ENCODE measurements at regions not wholly inside any gene's neighbourhood (a gene's known extent, or its start where the extent isn't known, plus 50 kb on each side); places are given as distances from the start of the nearest gene placed in this dataset.

- no peak for DNase-seq (ENCODE audit: low read depth, low spot score)
- H3K4me1 ChIP-seq (ENCODE audit: control insufficient read depth, insufficient read depth, low read length): no peaks in the 10 kb centered on the region
- H3K9me3 ChIP-seq (ENCODE audit: control insufficient read depth, insufficient read depth, low read length): no peaks in the 10 kb centered on the region
- WGBS (ENCODE audit: insufficient coverage, insufficient read length): no CpG with 5 or more reads among the region's 4 CpGs
- H3K27me3 ChIP-seq (ENCODE audit: control insufficient read depth, insufficient read depth, low read length): no peaks in the 10 kb centered on the region
- H3K4me3 ChIP-seq (ENCODE audit: low read length): no peak overlapping the region
- no peaks in the 10 kb centered on the region for H3K36me3 ChIP-seq (ENCODE audit: control insufficient read depth, insufficient read depth, low read length)
- no peak overlapping the region for H3K27ac ChIP-seq (ENCODE audit: low read length)
These were observed 821.0 kb upstream of the GRAMD2B start for GRCh38 chr5:125602184-125602583.

- Histone ChIP-seq H3K4me1 (ENCODE audit: control insufficient read depth, insufficient read depth, low read length) (no peaks in the 10 kb centered on the region), H3K27ac (ENCODE audit: low read length) (no peak overlapping the region), H3K36me3 (ENCODE audit: control insufficient read depth, insufficient read depth, low read length) (no peaks in the 10 kb centered on the region), H3K27me3 (ENCODE audit: control insufficient read depth, insufficient read depth, low read length) (no peaks in the 10 kb centered on the region), H3K9me3 (ENCODE audit: control insufficient read depth, insufficient read depth, low read length) (no peaks in the 10 kb centered on the region), H3K4me3 (ENCODE audit: low read length) (no peak overlapping the region)
- DNase-seq (ENCODE audit: low read depth, low spot score): no peak
- 100% methylated on average over 1 of the region's 3 CpGs for WGBS (ENCODE audit: insufficient coverage, insufficient read length)
These were observed 819.9 kb upstream of the GRAMD2B start for GRCh38 chr5:125603321-125603720.

GRCh38 chr5:125604104-125604503 is 819.1 kb upstream of the GRAMD2B start:
- no peaks in the 10 kb centered on the region for H3K27me3 ChIP-seq (ENCODE audit: control insufficient read depth, insufficient read depth, low read length)
- H3K4me3 ChIP-seq (ENCODE audit: low read length): no peak overlapping the region
- no peaks in the 10 kb centered on the region for H3K9me3 ChIP-seq (ENCODE audit: control insufficient read depth, insufficient read depth, low read length)
- WGBS (ENCODE audit: insufficient coverage, insufficient read length): no CpG with 5 or more reads among the region's 3 CpGs
- no peak overlapping the region for H3K27ac ChIP-seq (ENCODE audit: low read length)
- H3K36me3 ChIP-seq (ENCODE audit: control insufficient read depth, insufficient read depth, low read length): no peaks in the 10 kb centered on the region
- DNase-seq (ENCODE audit: low read depth, low spot score): no peak
- no peaks in the 10 kb centered on the region for H3K4me1 ChIP-seq (ENCODE audit: control insufficient read depth, insufficient read depth, low read length)

GRCh38 chr5:125607018-125607417 is 816.2 kb upstream of the GRAMD2B start:
- no CpG with 5 or more reads among the region's 2 CpGs for WGBS (ENCODE audit: insufficient coverage, insufficient read length)

GRCh38 chr5:125609011-125609410 is 814.2 kb upstream of the GRAMD2B start:
- H3K27ac ChIP-seq (ENCODE audit: low read length): no peak overlapping the region
- H3K36me3 ChIP-seq (ENCODE audit: control insufficient read depth, insufficient read depth, low read length): no peaks in the 10 kb centered on the region
- no CpG with 5 or more reads among the region's 1 CpG for WGBS (ENCODE audit: insufficient coverage, insufficient read length)
- H3K27me3 ChIP-seq (ENCODE audit: control insufficient read depth, insufficient read depth, low read length): no peaks in the 10 kb centered on the region
- no peak for DNase-seq (ENCODE audit: low read depth, low spot score)
- no peak overlapping the region for H3K4me3 ChIP-seq (ENCODE audit: low read length)
- no peaks in the 10 kb centered on the region for H3K9me3 ChIP-seq (ENCODE audit: control insufficient read depth, insufficient read depth, low read length)
- no peaks in the 10 kb centered on the region for H3K4me1 ChIP-seq (ENCODE audit: control insufficient read depth, insufficient read depth, low read length)

More at GRCh38 chr5:125607018-125607417, 816.2 kb upstream of the GRAMD2B start:
- Histone ChIP-seq H3K27ac (ENCODE audit: low read length) (no peak overlapping the region), H3K27me3 (ENCODE audit: control insufficient read depth, insufficient read depth, low read length) (no peaks in the 10 kb centered on the region), H3K4me3 (ENCODE audit: low read length) (no peak overlapping the region), H3K4me1 (ENCODE audit: control insufficient read depth, insufficient read depth, low read length) (no peaks in the 10 kb centered on the region), H3K36me3 (ENCODE audit: control insufficient read depth, insufficient read depth, low read length) (no peaks in the 10 kb centered on the region), H3K9me3 (ENCODE audit: control insufficient read depth, insufficient read depth, low read length) (no peaks in the 10 kb centered on the region)
- DNase-seq (ENCODE audit: low read depth, low spot score): no peak

- no peak overlapping the region for H3K4me3 ChIP-seq (ENCODE audit: low read length)
- H3K27ac ChIP-seq (ENCODE audit: low read length): no peak overlapping the region
- no peaks in the 10 kb centered on the region for H3K27me3 ChIP-seq (ENCODE audit: control insufficient read depth, insufficient read depth, low read length)
- WGBS (ENCODE audit: insufficient coverage, insufficient read length): no CpG with 5 or more reads among the region's 2 CpGs
- no peak for DNase-seq (ENCODE audit: low read depth, low spot score)
- H3K9me3 ChIP-seq (ENCODE audit: control insufficient read depth, insufficient read depth, low read length): no peaks in the 10 kb centered on the region
- H3K36me3 ChIP-seq (ENCODE audit: control insufficient read depth, insufficient read depth, low read length): no peaks in the 10 kb centered on the region
- H3K4me1 ChIP-seq (ENCODE audit: control insufficient read depth, insufficient read depth, low read length): no peaks in the 10 kb centered on the region
These were observed 812.3 kb upstream of the GRAMD2B start for GRCh38 chr5:125610892-125611291.

GRCh38 chr5:125611541-125611940 is 811.7 kb upstream of the GRAMD2B start:
- Histone ChIP-seq H3K9me3 (ENCODE audit: control insufficient read depth, insufficient read depth, low read length) (no peaks in the 10 kb centered on the region), H3K27me3 (ENCODE audit: control insufficient read depth, insufficient read depth, low read length) (no peaks in the 10 kb centered on the region), H3K27ac (ENCODE audit: low read length) (no peak overlapping the region), H3K36me3 (ENCODE audit: control insufficient read depth, insufficient read depth, low read length) (no peaks in the 10 kb centered on the region), H3K4me3 (ENCODE audit: low read length) (no peak overlapping the region), H3K4me1 (ENCODE audit: control insufficient read depth, insufficient read depth, low read length) (no peaks in the 10 kb centered on the region)
- no peak for DNase-seq (ENCODE audit: low read depth, low spot score)

GRCh38 chr5:125612181-125612721 is 811.0 kb upstream of the GRAMD2B start:
- WGBS (ENCODE audit: insufficient coverage, insufficient read length): no CpG with 5 or more reads among the region's 15 CpGs
- Histone ChIP-seq H3K27me3 (ENCODE audit: control insufficient read depth, insufficient read depth, low read length) (no peaks in the 10 kb centered on the region), H3K27ac (ENCODE audit: low read length) (no peak overlapping the region), H3K4me1 (ENCODE audit: control insufficient read depth, insufficient read depth, low read length) (no peaks in the 10 kb centered on the region), H3K4me3 (ENCODE audit: low read length) (no peak overlapping the region), H3K9me3 (ENCODE audit: control insufficient read depth, insufficient read depth, low read length) (no peaks in the 10 kb centered on the region), H3K36me3 (ENCODE audit: control insufficient read depth, insufficient read depth, low read length) (no peaks in the 10 kb centered on the region)
- no peak for DNase-seq (ENCODE audit: low read depth, low spot score)

- H3K4me1 ChIP-seq (ENCODE audit: control insufficient read depth, insufficient read depth, low read length): no peaks in the 10 kb centered on the region
- no peaks in the 10 kb centered on the region for H3K9me3 ChIP-seq (ENCODE audit: control insufficient read depth, insufficient read depth, low read length)
- no peak for DNase-seq (ENCODE audit: low read depth, low spot score)
- H3K27me3 ChIP-seq (ENCODE audit: control insufficient read depth, insufficient read depth, low read length): no peaks in the 10 kb centered on the region
- H3K36me3 ChIP-seq (ENCODE audit: control insufficient read depth, insufficient read depth, low read length): no peaks in the 10 kb centered on the region
- no peak overlapping the region for H3K4me3 ChIP-seq (ENCODE audit: low read length)
- no peak overlapping the region for H3K27ac ChIP-seq (ENCODE audit: low read length)
These were observed 810.4 kb upstream of the GRAMD2B start for GRCh38 chr5:125612776-125613175.

- no CpG with 5 or more reads among the region's 1 CpG for WGBS (ENCODE audit: insufficient coverage, insufficient read length)
- Histone ChIP-seq H3K36me3 (ENCODE audit: control insufficient read depth, insufficient read depth, low read length) (no peaks in the 10 kb centered on the region), H3K9me3 (ENCODE audit: control insufficient read depth, insufficient read depth, low read length) (no peaks in the 10 kb centered on the region), H3K4me3 (ENCODE audit: low read length) (no peak overlapping the region), H3K27ac (ENCODE audit: low read length) (no peak overlapping the region), H3K27me3 (ENCODE audit: control insufficient read depth, insufficient read depth, low read length) (no peaks in the 10 kb centered on the region), H3K4me1 (ENCODE audit: control insufficient read depth, insufficient read depth, low read length) (no peaks in the 10 kb centered on the region)
- no peak for DNase-seq (ENCODE audit: low read depth, low spot score)
These were observed 793.0 kb upstream of the GRAMD2B start for GRCh38 chr5:125630237-125630636.

GRCh38 chr5:125633523-125633922 is 789.7 kb upstream of the GRAMD2B start:
- DNase-seq (ENCODE audit: low read depth, low spot score): no peak
- H3K27ac ChIP-seq (ENCODE audit: low read length): no peak overlapping the region
- H3K9me3 ChIP-seq (ENCODE audit: control insufficient read depth, insufficient read depth, low read length): no peaks in the 10 kb centered on the region
- no peak overlapping the region for H3K4me3 ChIP-seq (ENCODE audit: low read length)
- no peaks in the 10 kb centered on the region for H3K4me1 ChIP-seq (ENCODE audit: control insufficient read depth, insufficient read depth, low read length)
- WGBS (ENCODE audit: insufficient coverage, insufficient read length): no CpG with 5 or more reads among the region's 1 CpG
- H3K36me3 ChIP-seq (ENCODE audit: control insufficient read depth, insufficient read depth, low read length): no peaks in the 10 kb centered on the region
- H3K27me3 ChIP-seq (ENCODE audit: control insufficient read depth, insufficient read depth, low read length): no peaks in the 10 kb centered on the region
